Testis (tissue), 2 donors: ENCODE measurements at regions not wholly inside any gene's neighbourhood (a gene's known extent, or its start where the extent isn't known, plus 50 kb on each side); places are given as distances from the start of the nearest gene placed in this dataset.

Experiments used
- DNase-seq: peaks from one replicate; pipeline ENCODE4 v3.0.0-alpha.2; 2019
- H3K27ac ChIP-seq, 2 donors: fragments of 200-600 bp; sonication (generic); one replicate each; pipeline ENCODE4 v1.5.1; 2019
- H3K27me3 ChIP-seq: fragments of 200-600 bp; sonication (generic); one replicate; pipeline ENCODE4 v1.5.1; 2019
- H3K36me3 ChIP-seq: fragments of 200-600 bp; sonication (generic); one replicate; pipeline ENCODE4 v1.5.1; 2017; ENCODE audit warnings: low read depth; ENCODE audit errors: missing control alignments
- H3K4me1 ChIP-seq: fragments of 200-600 bp; sonication (generic); one replicate; pipeline ENCODE4 v1.5.1; 2019
- H3K4me3 ChIP-seq, 2 donors: fragments of 200-600 bp; sonication (generic); one replicate each; pipeline ENCODE4 v1.5.1; 2017 to 2019
- H3K9me3 ChIP-seq: fragments of 200-600 bp; sonication (generic); one replicate; pipeline ENCODE4 v1.5.1; 2017
- POLR2A ChIP-seq: fragments of 450-650 bp; IDR thresholded peaks from one replicate; pipeline ENCODE4 v1.6.1; 2017; ENCODE audit warnings: antibody characterized with exemption, mild to moderate bottlenecking, moderate library complexity
- WGBS, 2 donors: methylation state at CpG; one replicate each; pipeline ENCODE4 v1.1.5; 2018; 5-methylcytosine and 5-hydroxymethylcytosine counted together
- intact Hi-C: fragments of 100-400 bp; cut with DNase I; formaldehyde crosslinking; loops from one replicate; pipeline ENCODE4 v1.15.1; 2023; ENCODE audit warnings: low total_unique reads
- TF ChIP-seq, protein P1 (sequence below), 3 experiments: fragments of 450-650 bp in 2 of 3; fragments of 200-600 bp in 1 of 3; sonication (generic) in 1 of 3; IDR thresholded peaks; one replicate each; pipeline ENCODE4 v1.5.1; 2016 to 2019; ENCODE audit warnings: antibody characterized with exemption in 3 of 3, mild to moderate bottlenecking in 2 of 3, moderate library complexity in 1 of 3

DNA sequence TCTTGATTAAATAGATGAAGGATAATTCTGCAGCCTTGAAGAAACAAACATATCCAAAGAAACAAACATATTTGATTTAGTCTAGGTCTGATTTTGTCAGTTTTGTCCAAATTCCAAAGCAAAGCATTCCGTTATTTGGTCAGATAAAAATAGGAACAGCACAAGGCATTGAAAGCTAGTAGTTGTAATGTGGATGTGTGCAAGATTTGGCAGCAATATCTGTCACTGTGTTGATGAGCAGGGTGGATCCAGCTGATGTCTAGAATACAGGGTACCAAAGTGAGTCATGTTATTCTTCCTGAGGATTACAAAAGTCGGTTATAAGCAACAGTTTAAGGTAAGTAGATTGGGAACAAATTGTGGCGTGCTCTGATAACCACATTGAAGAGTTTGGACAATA lies 69.3 kb upstream of the PLPPR1 start:
- Histone ChIP-seq H3K27me3 (no peaks in the 10 kb centered on the region), H3K4me3 (no peak overlapping the region), H3K9me3 (no peaks in the 10 kb centered on the region), H3K4me1 (no peaks in the 10 kb centered on the region), H3K36me3 (no peaks in the 10 kb centered on the region), H3K27ac (no peak overlapping the region)
- DNase-seq = no peak
- intact Hi-C loops = no loop called here
- TF ChIP-seq POLR2A = no peak
- TF ChIP-seq, protein P1, sequence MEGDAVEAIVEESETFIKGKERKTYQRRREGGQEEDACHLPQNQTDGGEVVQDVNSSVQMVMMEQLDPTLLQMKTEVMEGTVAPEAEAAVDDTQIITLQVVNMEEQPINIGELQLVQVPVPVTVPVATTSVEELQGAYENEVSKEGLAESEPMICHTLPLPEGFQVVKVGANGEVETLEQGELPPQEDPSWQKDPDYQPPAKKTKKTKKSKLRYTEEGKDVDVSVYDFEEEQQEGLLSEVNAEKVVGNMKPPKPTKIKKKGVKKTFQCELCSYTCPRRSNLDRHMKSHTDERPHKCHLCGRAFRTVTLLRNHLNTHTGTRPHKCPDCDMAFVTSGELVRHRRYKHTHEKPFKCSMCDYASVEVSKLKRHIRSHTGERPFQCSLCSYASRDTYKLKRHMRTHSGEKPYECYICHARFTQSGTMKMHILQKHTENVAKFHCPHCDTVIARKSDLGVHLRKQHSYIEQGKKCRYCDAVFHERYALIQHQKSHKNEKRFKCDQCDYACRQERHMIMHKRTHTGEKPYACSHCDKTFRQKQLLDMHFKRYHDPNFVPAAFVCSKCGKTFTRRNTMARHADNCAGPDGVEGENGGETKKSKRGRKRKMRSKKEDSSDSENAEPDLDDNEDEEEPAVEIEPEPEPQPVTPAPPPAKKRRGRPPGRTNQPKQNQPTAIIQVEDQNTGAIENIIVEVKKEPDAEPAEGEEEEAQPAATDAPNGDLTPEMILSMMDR (IDR thresholded peaks at IDR 0.05) = no peak
- WGBS, 2 donors = 79 to 88% methylated on average over 3 of the region's 3 CpGs
